SK-N-SH (cell line): ENCODE measurements at regions not wholly inside any gene's neighbourhood (a gene's known extent, or its start where the extent isn't known, plus 50 kb on each side); places are given as distances from the start of the nearest gene placed in this dataset.
A peak's percentile ranks its signal among the peaks of the same experiment; 100 is the strongest.

Experiments used
- CTCF ChIA-PET: fragments of 300-600, 350-600 bp; formaldehyde crosslinking; extraction: SDS; loops from one replicate; lab custom pipeline; 2021; lab: Yijun Ruan, JAX
- POLR2A ChIA-PET: fragments of 350-600 bp; sonication (Branson Sonifier 250); formaldehyde crosslinking; extraction: SDS; loops from one replicate; lab custom pipeline; 2020; ENCODE audit warnings: antibody characterized with exemption, inconsistent platforms; lab: Yijun Ruan, JAX
- DNase-seq: peaks from one replicate; pipeline ENCODE4 v3.0.0; 2012
- H2AFZ ChIP-seq: fragments of 200-600 bp; sonication (generic); 2 replicates; pipeline ENCODE4 v1.8.1; 2016; ENCODE audit warnings: antibody characterized with exemption, mild to moderate bottlenecking, low read depth
- H3F3A ChIP-seq: fragments of 200-600 bp; sonication (generic); replicated peaks from 2 replicates; pipeline ENCODE3; 2016; ENCODE audit warnings: antibody characterized with exemption, mild to moderate bottlenecking; ENCODE audit not compliant: insufficient read depth
- H3K27ac ChIP-seq, 2 experiments: fragments of 200-500 bp in 1 of 2; fragments of 200-600 bp in 1 of 2; sonication (Bioruptor generic) in 1 of 2; sonication (generic), shearing (Covaris generic) in 1 of 2; 2 replicates each; pipeline versions ENCODE4 v1.5.1 to v1.6.1; 2014 to 2016; ENCODE audit warnings: low read depth in 2 of 2, inconsistent platforms in 1 of 2, low read length in 1 of 2, mild to moderate bottlenecking in 1 of 2, mixed read lengths in 1 of 2
- H3K27me3 ChIP-seq: fragments of 200-600 bp; sonication (generic), shearing (Covaris generic); 2 replicates; pipeline ENCODE4 v1.6.1; 2016; ENCODE audit warnings: mixed run types; ENCODE audit not compliant: insufficient read depth
- H3K36me3 ChIP-seq, 2 experiments: fragments of 200-500 bp in 1 of 2; fragments of 200-600 bp in 1 of 2; sonication (Bioruptor generic) in 1 of 2; sonication (generic) in 1 of 2; replicated peaks in 1 of 2; 2 replicates each; pipeline versions ENCODE3 to v1.5.1; 2014 to 2016; ENCODE audit warnings: low read length in 1 of 2, mild to moderate bottlenecking in 1 of 2; ENCODE audit not compliant: insufficient read depth in 2 of 2, control insufficient read depth in 1 of 2
- H3K4me1 ChIP-seq, 2 experiments: fragments of 200-500 bp in 1 of 2; fragments of 200-600 bp in 1 of 2; sonication (Bioruptor generic) in 1 of 2; sonication (generic), shearing (Covaris generic) in 1 of 2; 2 replicates each; pipeline versions ENCODE4 v1.5.1 to v1.6.1; 2014 to 2016; ENCODE audit warnings: low read depth in 1 of 2, low read length in 1 of 2, mixed run types in 1 of 2; ENCODE audit not compliant: insufficient read depth in 2 of 2, control insufficient read depth in 1 of 2
- H3K4me2 ChIP-seq: fragments of 200-600 bp; sonication (generic), shearing (Covaris generic); 2 replicates; pipeline ENCODE4 v1.6.1; 2017; ENCODE audit warnings: mixed run types
- H3K4me3 ChIP-seq, 2 experiments: fragments of 200-500 bp in 1 of 2; fragments of 200-600 bp in 1 of 2; sonication (Bioruptor generic) in 1 of 2; sonication (generic), shearing (Covaris generic) in 1 of 2; 2 replicates each; pipeline versions ENCODE4 v1.5.1 to v1.8.1; 2014 to 2016; ENCODE audit warnings: low read depth in 2 of 2, inconsistent platforms in 1 of 2, low read length in 1 of 2, mild to moderate bottlenecking in 1 of 2, mixed read lengths in 1 of 2, moderate library complexity in 1 of 2
- H3K79me2 ChIP-seq: fragments of 200-600 bp; sonication (generic); 2 replicates; pipeline ENCODE4 v1.8.1; 2017; ENCODE audit warnings: mild to moderate bottlenecking; ENCODE audit not compliant: insufficient read depth
- H3K9ac ChIP-seq: fragments of 200-600 bp; sonication (generic); 2 replicates; pipeline ENCODE4 v1.6.1; 2017; ENCODE audit warnings: mixed run types
- H3K9me2 ChIP-seq: fragments of 200-600 bp; sonication (generic); 2 replicates; pipeline ENCODE4 v1.6.1; 2017; ENCODE audit warnings: mixed run types
- H3K9me3 ChIP-seq: fragments of 200-600 bp; sonication (generic); 2 replicates; pipeline ENCODE4 v1.6.1; 2017; ENCODE audit warnings: mixed run types, mild to moderate bottlenecking, moderate library complexity
- H4K20me1 ChIP-seq: fragments of 200-600 bp; sonication (generic); 2 replicates; pipeline ENCODE4 v1.6.1; 2017; ENCODE audit warnings: mild to moderate bottlenecking, mixed run types; ENCODE audit not compliant: insufficient read depth
- CHD2 ChIP-seq: fragments of 150-350 bp; IDR thresholded peaks from 2 replicates; pipeline ENCODE4 v1.6.1; 2018; ENCODE audit warnings: low read length; ENCODE audit not compliant: partially characterized antibody
- CTCF ChIP-seq: fragments of 200-600 bp; sonication (generic); IDR thresholded peaks from 2 replicates; pipeline ENCODE4 v1.6.1; 2017; ENCODE audit warnings: antibody characterized with exemption, mild to moderate bottlenecking, moderate library complexity
- ELF1 ChIP-seq: IDR thresholded peaks from 2 replicates; pipeline ENCODE4 v1.4.0; 2012
- EP300 ChIP-seq, 2 experiments: IDR thresholded peaks; 2 replicates each; pipeline versions ENCODE4 v1.4.0 to v1.6.1; 2012; ENCODE audit warnings: borderline replicate concordance in 1 of 2, low read depth in 1 of 2, low read length in 1 of 2
- EZH2phosphoT487 ChIP-seq: fragments of 200-600 bp; sonication (generic); IDR thresholded peaks from 2 replicates; pipeline ENCODE4 v1.6.1; 2017; ENCODE audit warnings: low read depth, mixed run types, mild to moderate bottlenecking, antibody characterized with exemption, moderate library complexity, borderline replicate concordance
- FOXJ3 ChIP-seq: sonication (generic); formaldehyde crosslinking; IDR thresholded peaks from 2 replicates; pipeline ENCODE4 v1.5.1; 2020; ENCODE audit warnings: mild to moderate bottlenecking, missing genetic modification reagents
- FOXM1 ChIP-seq: IDR thresholded peaks from 2 replicates; pipeline ENCODE4 v1.4.0; 2012; ENCODE audit warnings: low read depth, mild to moderate bottlenecking
- GABPA ChIP-seq: IDR thresholded peaks from 2 replicates; pipeline ENCODE4 v1.4.0; 2012; ENCODE audit warnings: low read depth, mild to moderate bottlenecking
- GATA2 ChIP-seq: sonication (generic); formaldehyde crosslinking; IDR thresholded peaks from 2 replicates; pipeline ENCODE4 v1.5.0; 2020; ENCODE audit warnings: mild to moderate bottlenecking, missing genetic modification reagents
- JUND ChIP-seq: IDR thresholded peaks from 2 replicates; pipeline ENCODE4 v1.4.0; 2012
- MAX ChIP-seq: IDR thresholded peaks from 2 replicates; pipeline ENCODE4 v1.4.0; 2012; ENCODE audit warnings: low read depth
- MEF2A ChIP-seq: IDR thresholded peaks from 2 replicates; pipeline ENCODE4 v1.4.0; 2012; ENCODE audit warnings: low read depth, borderline replicate concordance
- MXI1 ChIP-seq: IDR thresholded peaks from 2 replicates; pipeline ENCODE4 v1.6.1; 2012; ENCODE audit warnings: mild to moderate bottlenecking, low read depth, low read length, improper control_type of control experiment
- PBX3 ChIP-seq: IDR thresholded peaks from 2 replicates; pipeline ENCODE4; 2012
- POLR2AphosphoS5 ChIP-seq: IDR thresholded peaks from 2 replicates; pipeline ENCODE4 v1.6.1; 2012; ENCODE audit warnings: low read depth, low read length
- RAD21 ChIP-seq: IDR thresholded peaks from 2 replicates; pipeline ENCODE4 v1.6.1; 2012; ENCODE audit warnings: mild to moderate bottlenecking, low read length
- RCOR1 ChIP-seq: fragments of 150-350 bp; IDR thresholded peaks from 2 replicates; pipeline ENCODE4 v1.6.1; 2017; ENCODE audit warnings: antibody characterized with exemption, low read length
- RFX5 ChIP-seq: IDR thresholded peaks from 2 replicates; pipeline ENCODE4 v1.6.1; 2012; ENCODE audit warnings: mild to moderate bottlenecking, improper control_type of control experiment, low read length
- RXRA ChIP-seq: IDR thresholded peaks from 2 replicates; pipeline ENCODE4 v1.4.0; 2012; ENCODE audit warnings: low read depth, mild to moderate bottlenecking, borderline replicate concordance
- SIN3A ChIP-seq: IDR thresholded peaks from 2 replicates; pipeline ENCODE4 v1.6.1; 2012; ENCODE audit warnings: low read depth, mild to moderate bottlenecking, low read length, moderate library complexity, borderline replicate concordance
- TAF1 ChIP-seq: IDR thresholded peaks from 2 replicates; pipeline ENCODE4 v1.6.1; 2012; ENCODE audit warnings: low read depth, mild to moderate bottlenecking, low read length, moderate library complexity, borderline replicate concordance
- TCF12 ChIP-seq: IDR thresholded peaks from 2 replicates; pipeline ENCODE4 v1.4.0; 2012
- USF1 ChIP-seq: IDR thresholded peaks from 2 replicates; pipeline ENCODE4 v1.4.0; 2012; ENCODE audit warnings: low read depth, borderline replicate concordance
- USF2 ChIP-seq: fragments of 150-350 bp; IDR thresholded peaks from 2 replicates; pipeline ENCODE4 v1.6.1; 2017; ENCODE audit warnings: antibody characterized with exemption, low read length, low read depth, borderline replicate concordance
- YY1 ChIP-seq: IDR thresholded peaks from 2 replicates; pipeline ENCODE4 v1.4.0; 2012; ENCODE audit warnings: low read depth, mild to moderate bottlenecking
- ZBTB33 ChIP-seq: IDR thresholded peaks from 2 replicates; pipeline ENCODE4 v1.4.0; 2012; ENCODE audit warnings: low read depth, borderline replicate concordance
- WGBS: methylation state at CpG from one replicate; pipeline ENCODE4 v1.1.6; 2017; ENCODE audit warnings: low lambda C conversion rate; 5-methylcytosine and 5-hydroxymethylcytosine counted together

GRCh38 chr7:81308643-81309322, 389.9 kb upstream of the SEMA3C start:
- Histone ChIP-seq H3F3A (no peaks in the 10 kb centered on the region), H3K9me3 (no peaks in the 10 kb centered on the region), H3K27me3 (no peaks in the 10 kb centered on the region), H3K9ac (no peak overlapping the region), H2AFZ (peak overlapping the region; percentile 11; the same call in 1 of the 2 replicates), H4K20me1 (no peaks in the 10 kb centered on the region), H3K9me2 (no peaks in the 10 kb centered on the region), H3K36me3 (no peaks in the 10 kb centered on the region), H3K4me3 (no peak overlapping the region), H3K79me2 (no peaks in the 10 kb centered on the region), H3K4me2 (no peak overlapping the region), H3K27ac (peak overlapping the region in 1 of 2 experiments; percentile 85; a peak in 2 of 4 replicates), H3K4me1 (peaks cover 10 to 21% of the 10 kb centered on the region in 2 experiments; a peak in 3 of 4 replicates)
- CTCF ChIA-PET: no interaction called here
- TF ChIP-seq MEF2A (no peak), YY1 (no peak), CHD2 (peak; percentile 93), SIN3A (peak; percentile 37; the same call in 1 of the 2 replicates), RFX5 (no peak), RCOR1 (peak; percentile 98), EZH2phosphoT487 (no peak), USF1 (peak; percentile 50; the same call in 1 of the 2 replicates), RAD21 (peak; percentile 28; the same call in 1 of the 2 replicates), GATA2 (CRISPR knock-in tag) (peak; percentile 94), ELF1 (no peak), RXRA (no peak), CTCF (no peak), PBX3 (peak; percentile 60), MAX (peak; percentile 69; the same call in 1 of the 2 replicates), USF2 (peak; percentile 58), TCF12 (peak; percentile 94), TAF1 (no peak), ZBTB33 (no peak), JUND (no peak), FOXM1 (no peak), POLR2AphosphoS5 (peak; percentile 82; the same call in 1 of the 2 replicates), MXI1 (peak; percentile 97), FOXJ3 (peak; percentile 99), GABPA (no peak), EP300 (IDR thresholded peaks at IDR 0.05; ENCODE audit: borderline replicate concordance in 1 of 2, low read depth in 1 of 2, low read length in 1 of 2) (peak; percentile 47 to 99; a peak in 3 of 4 replicates)
- POLR2A ChIA-PET: no interaction called here
- WGBS: 9% methylated on average over 2 of the region's 2 CpGs
- DNase-seq: peak; percentile 68
